Peyer's patch (tissue), 4 donors: ENCODE measurements at regions not wholly inside any gene's neighbourhood (a gene's known extent, or its start where the extent isn't known, plus 50 kb on each side); places are given as distances from the start of the nearest gene placed in this dataset.

Experiments
- POLR2A ChIP-seq, 2 donors: fragments of 450-650 bp; IDR thresholded peaks; one replicate each; pipeline ENCODE4 v1.5.1; 2017; ENCODE audit warnings: antibody characterized with exemption in 2 of 2, mild to moderate bottlenecking in 2 of 2, moderate library complexity in 2 of 2
- TF ChIP-seq, protein P1 (sequence below), 6 experiments: fragments of 450-650 bp in 4 of 6; fragments of 200-600 bp in 2 of 6; sonication (generic) in 1 of 6; IDR thresholded peaks; one replicate each; pipeline ENCODE4 v1.5.1; 2017 to 2019; ENCODE audit warnings: antibody characterized with exemption in 6 of 6, mild to moderate bottlenecking in 3 of 6, moderate library complexity in 1 of 6

DNA sequence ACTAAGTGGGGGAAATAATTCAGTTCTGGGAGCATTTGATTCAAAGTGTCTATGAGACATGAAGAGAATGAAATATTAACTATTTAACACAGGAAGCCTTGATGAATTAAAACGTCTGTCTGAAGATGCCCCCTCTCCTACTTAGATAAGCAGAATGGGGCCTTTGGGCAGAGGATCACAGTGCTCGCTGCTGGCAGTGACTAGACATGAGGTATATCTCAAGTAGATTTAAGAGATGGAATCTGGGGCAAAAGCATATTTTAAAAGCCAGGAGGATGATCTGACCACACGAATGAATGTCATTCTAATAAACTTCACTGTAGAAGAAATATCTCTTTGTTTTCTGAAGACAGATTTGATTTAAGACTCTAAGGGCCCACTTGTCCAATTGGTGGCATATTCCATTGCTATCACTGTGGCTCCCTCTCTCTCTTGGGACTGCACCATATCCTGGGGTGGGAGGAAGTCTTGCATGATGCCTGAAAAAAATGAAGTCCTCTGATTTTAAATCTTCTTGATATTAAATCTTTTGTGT, 254.0 kb downstream of the MAN2A1 start:
- no peak for TF ChIP-seq POLR2A (IDR thresholded peaks at IDR 0.05)
- TF ChIP-seq, protein P1, sequence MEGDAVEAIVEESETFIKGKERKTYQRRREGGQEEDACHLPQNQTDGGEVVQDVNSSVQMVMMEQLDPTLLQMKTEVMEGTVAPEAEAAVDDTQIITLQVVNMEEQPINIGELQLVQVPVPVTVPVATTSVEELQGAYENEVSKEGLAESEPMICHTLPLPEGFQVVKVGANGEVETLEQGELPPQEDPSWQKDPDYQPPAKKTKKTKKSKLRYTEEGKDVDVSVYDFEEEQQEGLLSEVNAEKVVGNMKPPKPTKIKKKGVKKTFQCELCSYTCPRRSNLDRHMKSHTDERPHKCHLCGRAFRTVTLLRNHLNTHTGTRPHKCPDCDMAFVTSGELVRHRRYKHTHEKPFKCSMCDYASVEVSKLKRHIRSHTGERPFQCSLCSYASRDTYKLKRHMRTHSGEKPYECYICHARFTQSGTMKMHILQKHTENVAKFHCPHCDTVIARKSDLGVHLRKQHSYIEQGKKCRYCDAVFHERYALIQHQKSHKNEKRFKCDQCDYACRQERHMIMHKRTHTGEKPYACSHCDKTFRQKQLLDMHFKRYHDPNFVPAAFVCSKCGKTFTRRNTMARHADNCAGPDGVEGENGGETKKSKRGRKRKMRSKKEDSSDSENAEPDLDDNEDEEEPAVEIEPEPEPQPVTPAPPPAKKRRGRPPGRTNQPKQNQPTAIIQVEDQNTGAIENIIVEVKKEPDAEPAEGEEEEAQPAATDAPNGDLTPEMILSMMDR (IDR thresholded peaks at IDR 0.05), result no peak
